MCF 10A (cell line): ENCODE measurements at regions not wholly inside any gene's neighbourhood (a gene's known extent, or its start where the extent isn't known, plus 50 kb on each side); places are given as distances from the start of the nearest gene placed in this dataset.

ENCODE experiments used
- BruUV-seq: library from RNA; stranded (reverse); fragments of 400-500 nt; replicated peaks from 2 replicates; lab custom pipeline; 2021; lab: Mats Ljungman, UMichigan
- CTCF ChIA-PET: fragments of 300-600 bp; sonication (Branson Sonifier 250); formaldehyde crosslinking; extraction: SDS; loops from one replicate; lab custom pipeline; 2021; ENCODE audit warnings: antibody characterized with exemption, inconsistent platforms; lab: Yijun Ruan, JAX
- POLR2A ChIA-PET: fragments of 300-600, 350-650 bp; sonication (Branson Sonifier 250); formaldehyde crosslinking; extraction: SDS; loops from one replicate; lab custom pipeline; 2020; ENCODE audit warnings: antibody characterized with exemption, inconsistent platforms; lab: Yijun Ruan, JAX
- DNase-seq: peaks from one replicate; pipeline ENCODE4 v3.0.0-alpha.2; 2018; ENCODE audit not compliant: unreplicated experiment
- H3K27ac Mint-ChIP-seq: one replicate; pipeline ENCODE4 v1.8.0; 2022; ENCODE audit warnings: mild to moderate bottlenecking, low read depth, mixed read lengths; ENCODE audit not compliant: unreplicated experiment
- H3K27me3 Mint-ChIP-seq: one replicate; pipeline ENCODE4 v1.8.0; 2022; ENCODE audit warnings: mixed read lengths; ENCODE audit not compliant: insufficient read depth, unreplicated experiment
- H3K36me3 Mint-ChIP-seq: one replicate; pipeline ENCODE4 v1.8.0; 2022; ENCODE audit warnings: mild to moderate bottlenecking, moderate library complexity, mixed read lengths; ENCODE audit not compliant: insufficient read depth, unreplicated experiment
- H3K4me1 Mint-ChIP-seq: one replicate; pipeline ENCODE4 v1.8.0; 2022; ENCODE audit warnings: mixed read lengths; ENCODE audit not compliant: insufficient read depth, unreplicated experiment
- H3K4me3 Mint-ChIP-seq: one replicate; pipeline ENCODE4 v1.8.0; 2022; ENCODE audit warnings: mild to moderate bottlenecking, moderate library complexity, mixed read lengths; ENCODE audit not compliant: unreplicated experiment
- H3K9me3 Mint-ChIP-seq: one replicate; pipeline ENCODE4 v1.8.0; 2022; ENCODE audit warnings: mixed read lengths; ENCODE audit not compliant: unreplicated experiment
- intact Hi-C: fragments of 100-400 bp; cut with micrococcal nuclease; formaldehyde crosslinking; loops from 2 replicates; pipeline ENCODE4 v1.14.1; 2022
- TF ChIP-seq, protein P1 (sequence below): fragments of 200-600 bp; IDR thresholded peaks from one replicate; pipeline ENCODE4 v1.8.0; 2022; ENCODE audit warnings: antibody characterized with exemption, mild to moderate bottlenecking; ENCODE audit not compliant: unreplicated experiment

DNA sequence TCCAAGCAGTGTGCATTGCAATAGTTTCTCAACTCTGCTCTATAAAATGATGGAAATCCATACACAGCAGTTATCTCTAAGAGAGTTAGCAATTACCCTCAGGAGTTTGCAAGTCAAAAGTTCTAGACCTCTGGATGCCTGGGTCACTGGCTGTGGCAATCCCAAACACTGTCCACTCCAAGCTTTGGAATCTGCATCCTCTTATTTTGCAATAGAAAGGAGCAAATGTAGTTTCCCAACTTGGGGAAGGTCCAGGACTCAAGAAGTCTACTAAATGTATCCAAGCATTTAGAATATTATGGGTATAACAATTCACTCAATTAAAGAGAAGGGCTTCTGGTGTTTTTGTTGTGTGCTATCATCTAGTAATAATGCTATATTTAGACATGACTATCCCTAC lies 131.3 kb upstream of the NRP1 start:
- Mint-ChIP-seq H3K9me3 (no peaks in the 10 kb centered on the region), H3K27ac (no peak overlapping the region), H3K27me3 (no peaks in the 10 kb centered on the region), H3K4me1 (no peaks in the 10 kb centered on the region), H3K36me3 (no peaks in the 10 kb centered on the region), H3K4me3 (no peak overlapping the region)
- BruUV-seq, result no TSS peak
- intact Hi-C loops, result no loop called here
- TF ChIP-seq, protein P1, sequence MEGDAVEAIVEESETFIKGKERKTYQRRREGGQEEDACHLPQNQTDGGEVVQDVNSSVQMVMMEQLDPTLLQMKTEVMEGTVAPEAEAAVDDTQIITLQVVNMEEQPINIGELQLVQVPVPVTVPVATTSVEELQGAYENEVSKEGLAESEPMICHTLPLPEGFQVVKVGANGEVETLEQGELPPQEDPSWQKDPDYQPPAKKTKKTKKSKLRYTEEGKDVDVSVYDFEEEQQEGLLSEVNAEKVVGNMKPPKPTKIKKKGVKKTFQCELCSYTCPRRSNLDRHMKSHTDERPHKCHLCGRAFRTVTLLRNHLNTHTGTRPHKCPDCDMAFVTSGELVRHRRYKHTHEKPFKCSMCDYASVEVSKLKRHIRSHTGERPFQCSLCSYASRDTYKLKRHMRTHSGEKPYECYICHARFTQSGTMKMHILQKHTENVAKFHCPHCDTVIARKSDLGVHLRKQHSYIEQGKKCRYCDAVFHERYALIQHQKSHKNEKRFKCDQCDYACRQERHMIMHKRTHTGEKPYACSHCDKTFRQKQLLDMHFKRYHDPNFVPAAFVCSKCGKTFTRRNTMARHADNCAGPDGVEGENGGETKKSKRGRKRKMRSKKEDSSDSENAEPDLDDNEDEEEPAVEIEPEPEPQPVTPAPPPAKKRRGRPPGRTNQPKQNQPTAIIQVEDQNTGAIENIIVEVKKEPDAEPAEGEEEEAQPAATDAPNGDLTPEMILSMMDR, result no peak
- ChIA-PET CTCF (no interaction called here), POLR2A (no interaction called here)
- DNase-seq, result no peak

DNA sequence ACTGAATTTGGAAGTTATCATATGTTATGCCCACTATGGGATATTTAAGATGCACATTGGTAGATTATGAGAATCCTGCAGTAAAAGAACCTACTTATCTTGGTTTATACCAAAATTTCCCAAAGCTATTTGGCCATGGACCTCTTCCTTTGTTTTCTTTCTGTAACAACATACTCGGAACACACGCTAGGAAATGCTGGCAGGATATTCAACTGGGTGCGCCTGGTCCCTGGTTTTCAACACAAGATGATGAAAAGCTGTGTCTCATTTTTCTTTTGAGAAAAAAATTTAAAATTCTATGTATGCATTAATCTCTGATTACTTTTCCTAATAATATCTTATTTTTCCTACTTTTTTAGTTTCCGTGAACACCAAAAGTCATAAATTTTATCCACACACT lies 128.5 kb upstream of the NRP1 start:
- Mint-ChIP-seq H3K4me3 (no peak overlapping the region), H3K27ac (no peak overlapping the region), H3K4me1 (no peaks in the 10 kb centered on the region), H3K9me3 (no peaks in the 10 kb centered on the region), H3K36me3 (no peaks in the 10 kb centered on the region), H3K27me3 (no peaks in the 10 kb centered on the region)
- no peak for DNase-seq
- TF ChIP-seq, protein P1, result no peak
- ChIA-PET POLR2A (interaction anchor here (0.7 kb wide), 1 partner anchor 117 kb away, joined by 3 read pairs; no protein-coding TSS in a partner anchor), CTCF (interaction anchor here (1.5 kb wide), 1 partner anchor 51 kb away, joined by 3 read pairs; no protein-coding TSS in a partner anchor)
- BruUV-seq, result no TSS peak
- intact Hi-C loops, result no loop called here

DNA sequence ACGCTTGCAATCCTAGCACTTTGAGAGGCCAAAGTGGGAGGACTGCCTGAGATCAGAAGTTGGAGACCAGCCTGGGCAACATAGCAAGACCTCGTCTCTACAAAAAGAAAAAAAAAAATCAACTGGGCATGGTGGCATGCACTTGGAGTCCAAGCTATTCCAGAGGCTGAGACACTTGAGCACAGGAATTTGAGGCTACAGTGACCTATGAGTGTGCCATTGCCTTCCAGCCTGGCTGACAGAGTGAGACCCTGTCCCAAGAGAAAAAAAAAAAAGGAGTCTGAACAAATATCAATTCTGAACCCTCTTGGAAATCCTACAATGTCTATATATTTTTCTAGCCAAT lies 126.8 kb upstream of the NRP1 start:
- H3K4me3 Mint-ChIP-seq, result no peak overlapping the region

DNA sequence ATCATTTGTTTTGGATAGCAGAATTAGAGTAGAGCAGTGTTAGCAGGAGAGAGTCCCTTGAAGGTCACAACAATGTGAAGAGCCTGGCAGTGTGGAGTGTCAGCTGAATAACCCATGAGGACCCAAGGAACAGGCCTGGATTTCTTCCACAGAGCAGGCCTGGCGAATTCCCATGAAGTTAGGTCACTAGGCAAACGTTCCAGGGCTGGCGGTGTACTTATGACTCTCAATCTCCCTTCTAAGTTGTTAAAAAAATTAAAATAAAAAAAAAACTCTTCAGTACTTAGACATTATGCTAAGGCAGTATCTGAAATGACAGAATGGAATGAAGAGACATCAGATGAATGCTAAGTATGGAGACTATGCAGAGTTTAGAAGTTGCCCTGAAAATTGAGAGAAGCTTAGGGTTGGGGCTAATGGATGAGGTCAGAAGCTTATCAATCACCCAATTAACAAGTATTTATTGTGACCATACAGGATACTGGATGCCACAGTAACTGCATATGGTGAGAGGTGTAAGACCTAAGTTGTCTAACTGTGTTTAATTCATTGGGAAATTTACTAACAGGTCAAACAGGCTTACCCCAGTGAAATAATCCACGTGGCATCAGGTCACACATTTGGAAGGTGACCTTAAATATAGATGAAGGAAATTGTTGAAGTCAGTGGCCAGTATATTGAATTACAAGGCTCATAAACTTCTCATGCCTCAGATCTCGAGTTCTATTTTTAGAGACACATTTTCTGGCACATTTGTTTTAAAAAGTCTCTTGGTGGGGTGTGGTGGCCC lies 126.2 kb upstream of the NRP1 start:
- BruUV-seq, result no TSS peak
- POLR2A ChIA-PET, result interaction anchor here (0.7 kb wide), 1 partner anchor 49 kb away, joined by 3 read pairs; no protein-coding TSS in a partner anchor
- Mint-ChIP-seq H3K9me3 (no peaks in the 10 kb centered on the region), H3K4me3 (no peak overlapping the region), H3K4me1 (no peaks in the 10 kb centered on the region), H3K27ac (no peak overlapping the region), H3K36me3 (no peaks in the 10 kb centered on the region), H3K27me3 (no peaks in the 10 kb centered on the region)
- intact Hi-C loops, result no loop called here
- no peak for DNase-seq
- TF ChIP-seq, protein P1, result no peak
- CTCF ChIA-PET, result no interaction called here

More for the DNA sequence above, 126.8 kb upstream of the NRP1 start:
- CTCF ChIA-PET, result no interaction called here
- no peak for DNase-seq
- no peaks in the 10 kb centered on the region for H3K9me3 Mint-ChIP-seq
- H3K27me3 Mint-ChIP-seq, result no peaks in the 10 kb centered on the region
- intact Hi-C loops, result no loop called here
- no peaks in the 10 kb centered on the region for H3K36me3 Mint-ChIP-seq
- no peak overlapping the region for H3K27ac Mint-ChIP-seq
- no peaks in the 10 kb centered on the region for H3K4me1 Mint-ChIP-seq
- BruUV-seq, result no TSS peak
- TF ChIP-seq, protein P1, result no peak
- POLR2A ChIA-PET, result interaction anchor here (0.6 to 0.7 kb wide), 2 partner anchors 48 to 101 kb away, joined by 3 to 6 read pairs; no protein-coding TSS in a partner anchor
